22Rv1 (cell line): ENCODE measurements at regions not wholly inside any gene's neighbourhood (a gene's known extent, or its start where the extent isn't known, plus 50 kb on each side); places are given as distances from the start of the nearest gene placed in this dataset.

ENCODE experiments used
- CTCF ChIP-seq: fragments of 450-650 bp; IDR thresholded peaks from 2 replicates; pipeline ENCODE4 v1.5.1; 2017; ENCODE audit warnings: mild to moderate bottlenecking
- ZFX ChIP-seq: fragments of 450-650 bp; IDR thresholded peaks from 2 replicates; pipeline ENCODE4 v1.6.1; 2017; ENCODE audit warnings: antibody characterized with exemption, borderline replicate concordance

DNA sequence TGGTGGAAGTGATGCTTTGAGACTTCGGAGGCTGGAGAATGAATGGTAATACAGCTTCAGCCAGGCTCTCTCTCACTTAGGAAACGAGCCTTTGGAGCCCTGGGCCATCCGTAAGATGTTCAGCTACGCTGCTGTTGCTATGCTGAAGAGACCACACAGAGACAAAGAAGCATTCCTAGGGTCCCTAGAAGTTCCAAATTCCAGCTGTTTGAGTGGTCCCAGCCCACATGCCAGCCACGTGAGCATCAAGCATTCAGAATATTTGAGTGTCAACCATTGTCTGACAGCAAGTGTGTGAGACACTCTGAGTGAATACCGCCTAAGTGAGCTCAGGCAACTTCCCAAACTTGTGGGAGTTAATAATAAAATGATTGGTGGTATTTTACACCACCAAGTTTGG, 212.9 kb downstream of the CD47 start:
- TF ChIP-seq CTCF (no peak), ZFX (no peak)
